HepG2 (cell line): ENCODE measurements at regions not wholly inside any gene's neighbourhood (a gene's known extent, or its start where the extent isn't known, plus 50 kb on each side); places are given as distances from the start of the nearest gene placed in this dataset.

Experiments
- ATAC-seq: fragments of 200-7000 bp; cut with Tn5 transposase; 3 replicates; pipeline ENCODE4 v1.9.1; 2020; ENCODE audit warnings: mild to moderate bottlenecking, moderate library complexity
- BruUV-seq: library from RNA; stranded (reverse); fragments of 400-500 nt; replicated peaks from 2 replicates; lab custom pipeline; 2021; lab: Mats Ljungman, UMichigan
- CTCF ChIA-PET: fragments of 300-600 bp; formaldehyde crosslinking; extraction: SDS; loops from one replicate; lab custom pipeline; 2021; ENCODE audit warnings: low total read pairs, inconsistent platforms, low intra/inter-chr PET ratio; lab: Yijun Ruan, JAX
- POLR2A ChIA-PET: fragments of 350-600 bp; sonication (Branson Sonifier 250); formaldehyde crosslinking; loops from one replicate; lab custom pipeline; 2020; ENCODE audit warnings: antibody characterized with exemption, inconsistent platforms; lab: Yijun Ruan, JAX
- DNase-seq: peaks from one replicate; pipeline ENCODE4 v3.0.0-alpha.2; 2015; ENCODE audit warnings: low spot score
- FAIRE-seq: peaks from 3 replicates; lab custom pipeline; 2011; peaks lifted over from hg19 to GRCh38; lab: Jason Lieb, UNC
- H2AFZ ChIP-seq: one replicate; pipeline ENCODE4 v1.6.1; 2011; ENCODE audit warnings: low read length, inconsistent platforms
- H3K27ac ChIP-seq: fragments of 300-600 bp; 3 replicates; pipeline ENCODE4 v1.8.0; 2011; ENCODE audit warnings: mixed run types, mild to moderate bottlenecking, mixed read lengths, low read length, inconsistent platforms; ENCODE audit not compliant: insufficient read depth; ENCODE audit errors: extremely low read length
- H3K27me3 ChIP-seq, 2 experiments: fragments of 200-600 bp in 1 of 2; 2 replicates in 1 of 2; 3 replicates in 1 of 2; pipeline versions ENCODE4 v1.6.0 to v1.8.0; 2011; ENCODE audit warnings: low read length in 2 of 2, mild to moderate bottlenecking in 2 of 2, moderate library complexity in 2 of 2, inconsistent platforms in 1 of 2; ENCODE audit not compliant: insufficient read depth in 2 of 2, control insufficient read depth in 1 of 2
- H3K36me3 ChIP-seq, 2 experiments: fragments of 200-600 bp in 1 of 2; replicated peaks in 1 of 2; 2 replicates in 1 of 2; 3 replicates in 1 of 2; pipeline versions ENCODE4 v1.5.1 to v1.8.0; 2011; ENCODE audit warnings: low read length in 2 of 2, inconsistent platforms in 1 of 2; ENCODE audit not compliant: insufficient read depth in 2 of 2, control insufficient read depth in 1 of 2
- H3K4me1 ChIP-seq: 2 replicates; pipeline ENCODE4 v1.5.1; 2012; ENCODE audit warnings: low read length, inconsistent platforms; ENCODE audit not compliant: insufficient read depth
- H3K4me2 ChIP-seq: 2 replicates; pipeline ENCODE4 v1.6.0; 2011; ENCODE audit warnings: low read depth, low read length, inconsistent platforms
- H3K4me3 ChIP-seq, 3 experiments: fragments of 200-600 bp in 1 of 3; sonication (generic), shearing (Covaris generic) in 1 of 3; replicated peaks in 1 of 3; 2 replicates each; pipeline ENCODE4 v1.5.1; 2011 to 2016; ENCODE audit warnings: low read length in 3 of 3, inconsistent platforms in 2 of 3, low read depth in 2 of 3, mild to moderate bottlenecking in 2 of 3, control low read depth in 1 of 3, mixed read lengths in 1 of 3; ENCODE audit not compliant: insufficient read depth in 1 of 3
- H3K79me2 ChIP-seq: one replicate; pipeline ENCODE4 v1.6.1; 2011; ENCODE audit warnings: low read length, inconsistent platforms; ENCODE audit not compliant: insufficient read depth
- H3K9ac ChIP-seq: 2 replicates; pipeline ENCODE4 v1.6.0; 2011; ENCODE audit warnings: mild to moderate bottlenecking, low read depth, low read length, inconsistent platforms; ENCODE audit not compliant: insufficient read depth
- H3K9me3 ChIP-seq: 2 replicates; pipeline ENCODE4 v1.5.1; 2012; ENCODE audit warnings: mild to moderate bottlenecking, low read length
- H4K20me1 ChIP-seq: 2 replicates; pipeline ENCODE4 v1.6.0; 2011; ENCODE audit warnings: inconsistent platforms, mild to moderate bottlenecking, low read length, moderate library complexity; ENCODE audit not compliant: insufficient read depth
- ATF7-NPFF ChIP-seq: sonication (generic); formaldehyde crosslinking; IDR thresholded peaks from 2 replicates; pipeline ENCODE4 v1.8.1; 2023; ENCODE audit warnings: mild to moderate bottlenecking, low read depth, missing genetic modification reagents, moderate library complexity
- GATA4 ChIP-seq: sonication (generic); IDR thresholded peaks from 2 replicates; pipeline ENCODE4 v1.6.1; 2016; ENCODE audit warnings: antibody characterized with exemption, low read depth, borderline replicate concordance
- KLF15 ChIP-seq: sonication (generic); formaldehyde crosslinking; IDR thresholded peaks from 2 replicates; pipeline ENCODE4 v1.8.1; 2023; ENCODE audit warnings: borderline replicate concordance, mild to moderate bottlenecking, inconsistent platforms, missing genetic modification reagents, mixed read lengths
- RNF2 ChIP-seq: fragments of 450-650 bp; conservative IDR thresholded peaks from 2 replicates; pipeline ENCODE4 v1.6.1; 2016; ENCODE audit warnings: low read depth
- RORA ChIP-seq: sonication (generic); formaldehyde crosslinking; IDR thresholded peaks from 2 replicates; pipeline ENCODE4 v1.5.0; 2020; ENCODE audit warnings: mild to moderate bottlenecking, missing genetic modification reagents, moderate library complexity
- TBX2 ChIP-seq: sonication (generic); formaldehyde crosslinking; IDR thresholded peaks from 2 replicates; pipeline ENCODE4 v1.5.0; 2020; ENCODE audit warnings: missing genetic modification reagents, mild to moderate bottlenecking, borderline replicate concordance
- ZNF101 ChIP-seq: sonication (generic); formaldehyde crosslinking; IDR thresholded peaks from 2 replicates; pipeline ENCODE4 v1.4.0; 2020; ENCODE audit warnings: mild to moderate bottlenecking, low read depth, missing genetic modification reagents, borderline replicate concordance
- ZNF281 ChIP-seq: sonication (generic); formaldehyde crosslinking; IDR thresholded peaks from 2 replicates; pipeline ENCODE4 v1.4.0; 2020; ENCODE audit warnings: missing genetic modification reagents, borderline replicate concordance
- ZNF674 ChIP-seq: sonication (generic); formaldehyde crosslinking; IDR thresholded peaks from 2 replicates; pipeline ENCODE4 v1.5.0; 2020; ENCODE audit warnings: low read depth, mild to moderate bottlenecking, missing genetic modification reagents
- ZNF772 ChIP-seq: sonication (generic); formaldehyde crosslinking; IDR thresholded peaks from 2 replicates; pipeline ENCODE4 v1.5.0; 2020; ENCODE audit warnings: mild to moderate bottlenecking, missing genetic modification reagents
- ZNF781 ChIP-seq: sonication (generic); formaldehyde crosslinking; IDR thresholded peaks from 2 replicates; pipeline ENCODE4 v1.5.1; 2020; ENCODE audit warnings: borderline replicate concordance, mild to moderate bottlenecking, missing genetic modification reagents; ENCODE audit errors: not compliant biosample characterization
- ZNF792 ChIP-seq: IDR thresholded peaks from 2 replicates; pipeline ENCODE4 v1.6.1; 2016
- ZNF850 ChIP-seq: sonication (generic); formaldehyde crosslinking; conservative IDR thresholded peaks from 2 replicates; pipeline ENCODE4 v1.9.0; 2021; ENCODE audit warnings: mild to moderate bottlenecking, missing genetic modification reagents
- ZSCAN20 ChIP-seq: sonication (generic); formaldehyde crosslinking; IDR thresholded peaks from 2 replicates; pipeline ENCODE4 v1.4.0; 2020; ENCODE audit warnings: missing genetic modification reagents, mild to moderate bottlenecking, borderline replicate concordance
- WGBS: methylation state at CpG from one replicate; pipeline ENCODE4 v1.1.6; 2017; ENCODE audit warnings: low lambda C conversion rate; 5-methylcytosine and 5-hydroxymethylcytosine counted together
- in situ Hi-C: cut with HindIII; loops from 2 replicates; pipeline ENCODE4 v1.10.0; 2017; ENCODE audit warnings: low pct_unique_long_range_greater_than_20kb; ENCODE audit not compliant: extremely low pct_ligation_motif_present
- intact Hi-C: fragments of 100-400 bp; cut with micrococcal nuclease; formaldehyde crosslinking; loops from one replicate; pipeline ENCODE4 v1.10.0; 2022; ENCODE audit not compliant: unreplicated experiment

- DNase-seq (no peak), FAIRE-seq (no peak), ATAC-seq (no peak)
- H4K20me1 ChIP-seq, result no peaks in the 10 kb centered on the region
- H3K4me1 ChIP-seq, result no peaks in the 10 kb centered on the region
- no peak overlapping the region for H2AFZ ChIP-seq
- H3K9ac ChIP-seq, result no peak overlapping the region
- POLR2A ChIA-PET, result no interaction called here
- no peak overlapping the region for H3K27ac ChIP-seq
- H3K27me3 ChIP-seq, result no peaks in the 10 kb centered on the region
- WGBS, result 5% methylated on average over 5 of the region's 5 CpGs
- no peak overlapping the region for H3K4me3 ChIP-seq
- TF ChIP-seq RNF2, result no peak
- TF ChIP-seq TBX2, result no peak
- no peak for TF ChIP-seq RORA (CRISPR knock-in tag)
- no peak for TF ChIP-seq GATA4
- no peak for TF ChIP-seq ZNF281 (CRISPR knock-in tag)
- peaks cover 80% of the 10 kb centered on the region for H3K9me3 ChIP-seq
- in situ Hi-C loops, result no loop called here
- H3K36me3 ChIP-seq, result no peaks in the 10 kb centered on the region
- intact Hi-C loops, result no loop called here
- BruUV-seq, result no TSS peak
- CTCF ChIA-PET, result no interaction called here
- no peak overlapping the region for H3K4me2 ChIP-seq
- H3K79me2 ChIP-seq, result no peaks in the 10 kb centered on the region
These were observed 2005.7 kb downstream of the NCAM2 start for GRCh38 chr21:23003951-23004350.

DNA sequence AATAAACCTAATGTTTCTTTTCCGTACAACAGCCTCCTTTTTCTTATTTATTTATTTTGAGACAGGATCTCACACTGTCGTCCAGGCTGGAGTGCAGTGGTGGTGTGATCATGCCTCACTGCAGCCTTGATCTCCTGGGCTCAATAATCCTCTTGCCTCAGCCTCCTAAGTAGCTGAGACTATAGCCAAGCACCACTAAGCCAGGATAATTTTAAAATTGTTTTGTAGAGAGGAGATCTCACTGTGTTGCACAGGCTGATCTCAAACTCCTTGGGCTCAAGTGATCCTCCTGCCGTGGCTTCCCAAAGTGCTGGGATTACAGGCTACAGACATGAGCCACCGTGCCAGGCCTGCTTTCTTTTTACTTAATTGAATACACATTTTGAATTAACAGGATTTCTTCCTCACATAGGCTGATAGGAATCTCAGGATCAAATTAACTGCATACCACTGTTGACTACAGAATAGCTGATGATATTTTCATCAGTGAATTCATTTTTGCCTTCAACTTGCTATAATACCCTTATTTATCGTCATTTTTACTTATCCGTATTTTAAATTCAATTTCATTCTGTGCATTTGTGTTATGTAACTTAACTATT, 2010.5 kb downstream of the NCAM2 start:
- intact Hi-C loops (no loop called here), in situ Hi-C loops (no loop called here)
- Histone ChIP-seq H3K4me3 (no peak overlapping the region), H3K27ac (no peak overlapping the region), H3K79me2 (no peaks in the 10 kb centered on the region), H3K9me3 (peaks cover 92% of the 10 kb centered on the region), H2AFZ (no peak overlapping the region), H3K27me3 (no peaks in the 10 kb centered on the region), H3K9ac (no peak overlapping the region), H3K36me3 (no peaks in the 10 kb centered on the region), H3K4me2 (no peak overlapping the region), H3K4me1 (no peaks in the 10 kb centered on the region), H4K20me1 (no peaks in the 10 kb centered on the region)
- no TSS peak for BruUV-seq
- FAIRE-seq (no peak), DNase-seq (no peak), ATAC-seq (no peak)
- ChIA-PET CTCF (no interaction called here), POLR2A (no interaction called here)
- WGBS, result under 1% methylated on average over 6 of the region's 6 CpGs
- TF ChIP-seq ZNF781 (no peak), ZNF850 (CRISPR knock-in tag) (no peak), ZNF792 (CRISPR knock-in tag) (no peak), ZNF674 (CRISPR knock-in tag) (no peak), ZNF772 (no peak), KLF15 (CRISPR knock-in tag) (no peak), ZNF101 (no peak), ATF7-NPFF (no peak), ZSCAN20 (no peak)
